Activated CD8-positive, alpha-beta T cell treated with anti-CD3 and anti-CD28 coated beads for 36 hours (primary cell): ENCODE measurements at regions not wholly inside any gene's neighbourhood (a gene's known extent, or its start where the extent isn't known, plus 50 kb on each side); places are given as distances from the start of the nearest gene placed in this dataset.

Source experiments
- ATAC-seq: fragments of 200-7000 bp; cut with Tn5 transposase; one replicate; pipeline ENCODE4 v1.10.0; 2021; ENCODE audit warnings: mild to moderate bottlenecking, moderate library complexity
- CTCF ChIA-PET: fragments of 350-600 bp; sonication (Branson Sonifier 250); formaldehyde crosslinking; loops from one replicate; lab custom pipeline; 2021; ENCODE audit warnings: antibody characterized with exemption; lab: Charles Lee
- POLR2A ChIA-PET: fragments of 350-600 bp; sonication (Branson Sonifier 250); formaldehyde crosslinking; loops from one replicate; lab custom pipeline; 2021; ENCODE audit warnings: antibody characterized with exemption; lab: Charles Lee
- DNase-seq: peaks from one replicate; pipeline ENCODE4 v3.0.0-alpha.2; 2020
- H3K27ac Mint-ChIP-seq: one replicate; pipeline ENCODE4 v1.8.0; 2021; ENCODE audit warnings: mild to moderate bottlenecking, mixed read lengths
- H3K27me3 Mint-ChIP-seq: one replicate; pipeline ENCODE4 v1.8.0; 2021; ENCODE audit warnings: mixed read lengths
- H3K36me3 Mint-ChIP-seq: one replicate; pipeline ENCODE4 v1.8.0; 2021; ENCODE audit warnings: low read depth, mixed read lengths
- H3K4me1 Mint-ChIP-seq: one replicate; pipeline ENCODE4 v1.8.0; 2021; ENCODE audit warnings: low read depth, mixed read lengths
- H3K4me3 Mint-ChIP-seq: one replicate; pipeline ENCODE4 v1.8.0; 2021; ENCODE audit warnings: mild to moderate bottlenecking, moderate library complexity, mixed read lengths
- H3K9me3 Mint-ChIP-seq: one replicate; pipeline ENCODE4 v1.8.0; 2021; ENCODE audit warnings: mixed read lengths
- intact Hi-C: fragments of 100-400 bp; cut with micrococcal nuclease; formaldehyde crosslinking; loops from one replicate; pipeline ENCODE4 v1.10.0; 2022
- TF ChIP-seq, protein P1 (sequence below): fragments of 200-600 bp; IDR thresholded peaks from one replicate; pipeline ENCODE4 v1.8.0; 2022; ENCODE audit warnings: antibody characterized with exemption, mild to moderate bottlenecking

DNA sequence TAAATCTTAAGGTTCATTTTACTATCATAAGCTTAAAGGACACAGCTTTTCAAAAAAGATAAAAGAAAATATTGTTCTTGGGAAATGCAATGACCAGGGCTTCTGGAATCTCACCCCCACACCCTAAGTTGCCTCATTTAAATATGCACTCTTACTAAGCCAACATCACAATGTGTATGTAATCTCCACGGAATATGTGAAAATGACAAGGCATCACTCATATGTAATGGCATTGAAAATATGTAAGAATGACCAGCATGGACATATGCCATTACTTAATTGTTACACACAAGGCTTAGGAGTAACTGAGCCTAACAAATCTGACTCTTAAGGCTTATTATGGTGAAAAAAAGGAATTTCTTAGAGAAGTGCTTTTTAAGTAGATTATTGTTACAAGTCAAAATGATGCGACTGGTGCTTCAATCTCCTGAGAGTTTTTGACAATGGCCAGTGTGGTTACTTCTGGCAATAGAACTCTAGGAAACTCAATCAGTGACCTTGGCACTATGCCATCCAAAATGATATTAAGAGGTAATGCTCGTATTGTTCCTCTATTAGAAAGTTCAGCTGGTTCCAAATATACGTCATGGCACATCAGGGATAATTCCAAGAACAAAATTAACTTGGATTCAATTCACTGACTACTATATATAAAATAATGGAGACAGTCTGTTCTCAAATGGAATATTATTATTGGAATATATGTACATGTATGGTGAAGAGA lies 290.0 kb upstream of the PLSCR5 start:
- peaks cover 5% of the 10 kb centered on the region for H3K9me3 Mint-ChIP-seq
- no peak for DNase-seq

DNA sequence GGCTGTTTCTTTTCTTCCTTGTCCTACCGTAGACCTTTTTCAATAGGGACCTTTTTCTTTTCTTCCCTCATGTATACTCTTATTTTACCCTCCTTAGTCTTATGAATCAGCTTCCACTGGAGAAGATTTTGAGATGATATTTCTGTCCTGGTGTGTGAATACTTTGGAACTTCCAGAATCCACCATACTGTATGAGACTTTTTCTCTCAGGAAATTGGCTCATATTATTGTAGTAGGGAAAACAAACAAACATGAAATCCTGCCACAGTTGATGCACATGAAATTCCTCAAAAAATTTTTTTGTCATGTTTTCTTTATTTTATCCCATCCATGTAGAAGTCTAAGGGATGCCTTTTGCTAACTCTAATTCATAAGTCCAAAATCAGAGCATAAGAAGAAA lies 289.3 kb upstream of the PLSCR5 start:
- ATAC-seq (no peak), DNase-seq (no peak)
- intact Hi-C loops, result no loop called here
- ChIA-PET CTCF (no interaction called here), POLR2A (no interaction called here)
- Mint-ChIP-seq H3K4me3 (no peak overlapping the region), H3K9me3 (peaks cover 5% of the 10 kb centered on the region), H3K27me3 (no peaks in the 10 kb centered on the region), H3K4me1 (no peaks in the 10 kb centered on the region), H3K36me3 (no peaks in the 10 kb centered on the region), H3K27ac (no peak overlapping the region)
- TF ChIP-seq, protein P1, sequence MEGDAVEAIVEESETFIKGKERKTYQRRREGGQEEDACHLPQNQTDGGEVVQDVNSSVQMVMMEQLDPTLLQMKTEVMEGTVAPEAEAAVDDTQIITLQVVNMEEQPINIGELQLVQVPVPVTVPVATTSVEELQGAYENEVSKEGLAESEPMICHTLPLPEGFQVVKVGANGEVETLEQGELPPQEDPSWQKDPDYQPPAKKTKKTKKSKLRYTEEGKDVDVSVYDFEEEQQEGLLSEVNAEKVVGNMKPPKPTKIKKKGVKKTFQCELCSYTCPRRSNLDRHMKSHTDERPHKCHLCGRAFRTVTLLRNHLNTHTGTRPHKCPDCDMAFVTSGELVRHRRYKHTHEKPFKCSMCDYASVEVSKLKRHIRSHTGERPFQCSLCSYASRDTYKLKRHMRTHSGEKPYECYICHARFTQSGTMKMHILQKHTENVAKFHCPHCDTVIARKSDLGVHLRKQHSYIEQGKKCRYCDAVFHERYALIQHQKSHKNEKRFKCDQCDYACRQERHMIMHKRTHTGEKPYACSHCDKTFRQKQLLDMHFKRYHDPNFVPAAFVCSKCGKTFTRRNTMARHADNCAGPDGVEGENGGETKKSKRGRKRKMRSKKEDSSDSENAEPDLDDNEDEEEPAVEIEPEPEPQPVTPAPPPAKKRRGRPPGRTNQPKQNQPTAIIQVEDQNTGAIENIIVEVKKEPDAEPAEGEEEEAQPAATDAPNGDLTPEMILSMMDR, result no peak

More for the DNA sequence above, 290.0 kb upstream of the PLSCR5 start:
- H3K4me1 Mint-ChIP-seq, result no peaks in the 10 kb centered on the region
- intact Hi-C loops, result no loop called here
- no peak overlapping the region for H3K27ac Mint-ChIP-seq
- no peaks in the 10 kb centered on the region for H3K27me3 Mint-ChIP-seq
- TF ChIP-seq, protein P1, result no peak
- ATAC-seq, result no peak
- no peak overlapping the region for H3K4me3 Mint-ChIP-seq
- POLR2A ChIA-PET, result no interaction called here
- CTCF ChIA-PET, result no interaction called here
- no peaks in the 10 kb centered on the region for H3K36me3 Mint-ChIP-seq

DNA sequence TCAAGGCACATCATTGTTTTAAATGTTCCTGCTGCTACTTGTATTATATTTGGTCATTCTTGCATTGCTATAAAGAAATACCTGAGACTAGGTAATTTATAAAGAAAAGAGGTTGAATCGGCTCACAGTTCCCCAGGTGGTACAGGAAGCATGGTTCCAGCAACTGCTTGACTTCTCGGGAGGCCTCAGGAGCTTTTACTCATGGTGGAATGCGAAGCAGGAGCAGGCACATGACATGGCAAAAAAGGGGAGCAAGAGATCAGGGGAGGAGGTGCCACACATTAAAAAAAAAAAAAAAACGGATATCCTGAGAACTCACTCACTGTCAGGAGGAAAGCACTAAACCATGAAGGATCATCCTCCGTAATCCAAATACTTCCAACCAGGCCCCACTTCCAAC lies 286.9 kb upstream of the PLSCR5 start:
- Mint-ChIP-seq H3K9me3 (peaks cover 5% of the 10 kb centered on the region), H3K27me3 (no peaks in the 10 kb centered on the region), H3K4me1 (no peaks in the 10 kb centered on the region), H3K4me3 (no peak overlapping the region), H3K36me3 (no peaks in the 10 kb centered on the region), H3K27ac (no peak overlapping the region)
- ATAC-seq, result no peak
- intact Hi-C loops, result no loop called here
- ChIA-PET CTCF (no interaction called here), POLR2A (no interaction called here)
- TF ChIP-seq, protein P1, result no peak
- DNase-seq, result no peak

DNA sequence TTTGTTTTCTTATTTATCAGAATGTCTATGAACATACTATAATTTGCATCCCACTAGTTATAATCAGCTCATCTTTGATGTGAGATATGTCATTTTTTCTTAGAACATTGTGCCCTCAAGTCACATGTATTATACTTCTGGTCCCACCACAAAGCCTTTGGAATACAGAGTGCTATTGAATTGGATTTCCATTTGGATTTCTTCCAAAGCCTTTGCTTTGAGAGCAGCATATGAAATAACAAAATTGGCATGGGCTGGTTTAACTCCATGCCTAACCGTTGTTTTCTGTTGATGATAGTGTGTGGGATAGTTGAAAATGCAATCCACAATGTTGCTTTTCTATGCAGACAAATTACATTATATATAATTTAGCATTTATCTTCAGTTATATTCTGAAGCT lies 284.5 kb upstream of the PLSCR5 start:
- H3K9me3 Mint-ChIP-seq, result peaks cover 4% of the 10 kb centered on the region
- POLR2A ChIA-PET, result no interaction called here
- no peak overlapping the region for H3K27ac Mint-ChIP-seq
- CTCF ChIA-PET, result no interaction called here
- no peaks in the 10 kb centered on the region for H3K27me3 Mint-ChIP-seq
- no peaks in the 10 kb centered on the region for H3K4me1 Mint-ChIP-seq
- H3K4me3 Mint-ChIP-seq, result no peak overlapping the region
- ATAC-seq (no peak), DNase-seq (no peak)
- H3K36me3 Mint-ChIP-seq, result no peaks in the 10 kb centered on the region
- intact Hi-C loops, result no loop called here
- TF ChIP-seq, protein P1, result no peak

DNA sequence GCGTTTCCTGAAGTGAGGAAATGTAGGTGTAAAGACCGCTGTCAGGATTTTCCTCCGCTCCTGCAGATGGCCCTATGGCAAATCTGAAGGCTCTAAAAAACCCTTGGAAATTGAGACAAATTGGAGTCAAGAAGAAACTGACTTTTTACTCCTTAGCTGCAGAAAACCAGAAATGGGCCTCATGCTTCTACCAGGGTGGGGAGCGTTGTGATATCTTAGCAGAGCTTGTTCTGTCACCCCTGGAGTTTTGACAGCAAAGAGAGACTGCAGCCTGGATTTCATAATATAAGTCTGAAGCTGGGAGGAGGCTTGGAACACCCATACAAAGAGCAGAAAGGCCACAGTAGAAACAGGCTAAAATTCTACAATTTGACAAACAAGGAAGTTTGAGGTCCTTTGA lies 283.0 kb upstream of the PLSCR5 start:
- no peak for ATAC-seq
- intact Hi-C loops, result no loop called here
- Mint-ChIP-seq H3K36me3 (no peaks in the 10 kb centered on the region), H3K27me3 (no peaks in the 10 kb centered on the region), H3K4me1 (no peaks in the 10 kb centered on the region), H3K4me3 (no peak overlapping the region), H3K9me3 (peaks cover 4% of the 10 kb centered on the region), H3K27ac (no peak overlapping the region)
- no peak for DNase-seq
- TF ChIP-seq, protein P1, result no peak
- CTCF ChIA-PET, result no interaction called here
- POLR2A ChIA-PET, result no interaction called here
